Trophoblast cell (in vitro differentiated cells and primary cell): ENCODE measurements at regions not wholly inside any gene's neighbourhood (a gene's known extent, or its start where the extent isn't known, plus 50 kb on each side); places are given as distances from the start of the nearest gene placed in this dataset.

Source experiments
- DNase-seq, 2 donors: peaks; one replicate each; pipeline ENCODE4 v3.0.0-alpha.2; 2016
- H2AFZ ChIP-seq: 2 replicates; pipeline ENCODE4 v1.6.1; 2013; ENCODE audit warnings: low read length, moderate library complexity, mild to moderate bottlenecking; ENCODE audit not compliant: insufficient read depth, poor library complexity
- H2AK5ac ChIP-seq: 2 replicates; pipeline ENCODE4 v1.6.1; 2013; ENCODE audit warnings: mild to moderate bottlenecking, low read length
- H2BK120ac ChIP-seq: 2 replicates; pipeline ENCODE4 v1.6.1; 2013; ENCODE audit warnings: low read length, mild to moderate bottlenecking, moderate library complexity; ENCODE audit not compliant: insufficient read depth, poor library complexity
- H2BK12ac ChIP-seq: 2 replicates; pipeline ENCODE4 v1.6.1; 2013; ENCODE audit warnings: mild to moderate bottlenecking, low read length, moderate library complexity
- H2BK5ac ChIP-seq: 2 replicates; pipeline ENCODE4 v1.6.1; 2013; ENCODE audit warnings: low read length, low read depth, moderate library complexity, mild to moderate bottlenecking; ENCODE audit not compliant: poor library complexity
- H3K14ac ChIP-seq: 2 replicates; pipeline ENCODE4 v1.6.1; 2013; ENCODE audit warnings: mild to moderate bottlenecking, low read length
- H3K18ac ChIP-seq: 2 replicates; pipeline ENCODE4 v1.6.1; 2013; ENCODE audit warnings: mild to moderate bottlenecking, low read length
- H3K23ac ChIP-seq: 2 replicates; pipeline ENCODE4 v1.6.1; 2013; ENCODE audit warnings: low read length
- H3K27ac ChIP-seq: 2 replicates; pipeline ENCODE4 v1.5.1; 2013; ENCODE audit warnings: low read depth, mild to moderate bottlenecking, inconsistent platforms, low read length, moderate library complexity
- H3K27me3 ChIP-seq: 2 replicates; pipeline ENCODE4 v1.6.1; 2013; ENCODE audit warnings: inconsistent platforms, mild to moderate bottlenecking, low read length, moderate library complexity; ENCODE audit not compliant: insufficient read depth
- H3K36me3 ChIP-seq, 2 experiments: 1 replicate in 1 of 2; 2 replicates in 1 of 2; pipeline ENCODE4 v1.6.1; 2013; ENCODE audit warnings: low read length in 2 of 2, mild to moderate bottlenecking in 2 of 2, moderate library complexity in 1 of 2; ENCODE audit not compliant: insufficient read depth in 2 of 2, control insufficient read depth in 1 of 2
- H3K4ac ChIP-seq: 2 replicates; pipeline ENCODE4 v1.6.1; 2013; ENCODE audit warnings: low read depth, mild to moderate bottlenecking, low read length, moderate library complexity
- H3K4me1 ChIP-seq, 2 experiments: 1 replicate in 1 of 2; 2 replicates in 1 of 2; pipeline ENCODE4 v1.6.1; 2013; ENCODE audit warnings: low read length in 2 of 2, mild to moderate bottlenecking in 2 of 2, moderate library complexity in 1 of 2; ENCODE audit not compliant: insufficient read depth in 2 of 2, control insufficient read depth in 1 of 2
- H3K4me2 ChIP-seq: 2 replicates; pipeline ENCODE4 v1.6.1; 2013; ENCODE audit warnings: inconsistent platforms, mild to moderate bottlenecking, low read length, moderate library complexity
- H3K4me3 ChIP-seq: 2 replicates; pipeline ENCODE4 v1.5.1; 2013; ENCODE audit warnings: mild to moderate bottlenecking, low read depth, low read length, inconsistent platforms
- H3K79me1 ChIP-seq: one replicate; pipeline ENCODE4 v1.6.1; 2013; ENCODE audit warnings: low read length
- H3K79me2 ChIP-seq: 2 replicates; pipeline ENCODE4 v1.6.1; 2013; ENCODE audit warnings: low read length, mild to moderate bottlenecking; ENCODE audit not compliant: control insufficient read depth, insufficient read depth, poor library complexity
- H3K9ac ChIP-seq: 2 replicates; pipeline ENCODE4 v1.6.1; 2013; ENCODE audit warnings: mild to moderate bottlenecking, low read length
- H3K9me3 ChIP-seq: 2 replicates; pipeline ENCODE4 v1.6.1; 2013; ENCODE audit warnings: low read depth, mild to moderate bottlenecking, control low read depth, inconsistent platforms, low read length; ENCODE audit not compliant: insufficient read depth
- H4K12ac ChIP-seq: 2 replicates; pipeline ENCODE4 v1.6.1; 2013; ENCODE audit warnings: low read depth, mild to moderate bottlenecking, low read length, moderate library complexity
- H4K8ac ChIP-seq: 2 replicates; pipeline ENCODE4 v1.6.1; 2013; ENCODE audit warnings: low read depth, mild to moderate bottlenecking, low read length, moderate library complexity
- H4K91ac ChIP-seq: one replicate; pipeline ENCODE4 v1.6.1; 2013; ENCODE audit warnings: low read depth, mild to moderate bottlenecking, low read length, moderate library complexity
- WGBS: extraction: QIAGEN DNeasy Blood & Tissue Kit; methylation state at CpG from one replicate; pipeline ENCODE4 v1.1.7; 2013; ENCODE audit warnings: missing lambda C conversion rate; ENCODE audit not compliant: insufficient read length, insufficient coverage; ENCODE audit errors: extremely low coverage; 5-methylcytosine and 5-hydroxymethylcytosine counted together

DNA sequence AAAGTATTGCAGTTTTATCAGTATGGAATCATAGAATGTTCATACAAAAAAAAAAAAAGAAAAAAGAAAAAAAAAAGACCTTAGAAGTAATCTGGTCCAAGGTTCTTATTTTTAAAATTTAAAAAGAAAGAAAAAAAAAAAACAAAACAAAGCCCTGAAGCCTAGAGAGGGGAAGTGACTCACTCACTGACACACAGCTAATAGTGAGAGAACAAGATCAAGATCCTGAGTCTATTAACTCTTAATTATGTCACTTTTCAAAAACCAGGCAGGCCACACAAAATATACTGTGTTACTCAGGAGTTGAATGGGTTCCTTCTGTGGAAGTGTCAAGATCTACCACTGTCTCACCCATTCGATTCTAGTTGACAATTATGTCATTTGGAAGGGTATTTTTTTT, 433.9 kb upstream of the DAB1 start:
- Histone ChIP-seq H3K4me2 (no peak overlapping the region), H3K4ac (no peak overlapping the region), H3K79me2 (no peaks in the 10 kb centered on the region), H3K36me3 (no peaks in the 10 kb centered on the region), H2AK5ac (no peak overlapping the region), H4K12ac (no peak overlapping the region), H2AFZ (no peak overlapping the region), H3K9ac (no peak overlapping the region), H3K79me1 (no peaks in the 10 kb centered on the region), H2BK5ac (no peak overlapping the region), H2BK12ac (no peak overlapping the region), H3K27me3 (no peaks in the 10 kb centered on the region), H3K9me3 (no peaks in the 10 kb centered on the region), H3K4me1 (no peaks in the 10 kb centered on the region), H3K18ac (no peak overlapping the region), H3K4me3 (no peak overlapping the region), H3K23ac (no peak overlapping the region), H4K8ac (no peak overlapping the region), H2BK120ac (no peak overlapping the region), H3K14ac (no peak overlapping the region), H4K91ac (no peak overlapping the region), H3K27ac (no peak overlapping the region)
- WGBS, result no CpG with 5 or more reads among the region's 1 CpG
- no peak for DNase-seq

DNA sequence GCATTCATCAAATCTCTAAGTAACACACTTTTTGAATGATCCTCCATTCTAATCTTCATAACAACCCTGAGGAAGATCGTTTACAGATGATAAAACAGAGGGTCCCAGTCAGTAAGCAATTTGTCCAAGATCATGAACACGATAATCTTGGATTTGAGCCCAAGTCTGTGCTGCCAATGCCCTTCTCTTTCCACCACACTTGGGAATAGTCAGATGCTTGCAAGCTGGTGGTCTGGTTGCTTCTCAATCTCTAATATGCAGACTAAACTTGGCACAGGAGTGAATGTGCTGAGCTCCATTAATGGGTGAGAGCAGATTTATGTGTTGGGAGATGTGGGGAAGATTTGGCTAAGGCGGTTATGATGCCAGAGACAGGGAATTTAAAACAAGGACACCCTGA, 430.6 kb upstream of the DAB1 start:
- Histone ChIP-seq H2BK5ac (no peak overlapping the region), H3K9ac (no peak overlapping the region), H3K9me3 (no peaks in the 10 kb centered on the region), H3K23ac (no peak overlapping the region), H3K14ac (no peak overlapping the region), H3K4me1 (peaks cover 0 to 2% of the 10 kb centered on the region in 2 experiments), H3K27me3 (no peaks in the 10 kb centered on the region), H2AK5ac (no peak overlapping the region), H4K8ac (no peak overlapping the region), H4K12ac (no peak overlapping the region), H3K4me3 (no peak overlapping the region), H2AFZ (no peak overlapping the region), H3K27ac (no peak overlapping the region), H3K18ac (no peak overlapping the region), H3K4ac (no peak overlapping the region), H2BK12ac (no peak overlapping the region), H2BK120ac (no peak overlapping the region), H3K79me2 (no peaks in the 10 kb centered on the region), H4K91ac (no peak overlapping the region), H3K79me1 (no peaks in the 10 kb centered on the region), H3K4me2 (no peak overlapping the region), H3K36me3 (no peaks in the 10 kb centered on the region)
- no peak for DNase-seq
- WGBS, result no CpG with 5 or more reads among the region's 3 CpGs

DNA sequence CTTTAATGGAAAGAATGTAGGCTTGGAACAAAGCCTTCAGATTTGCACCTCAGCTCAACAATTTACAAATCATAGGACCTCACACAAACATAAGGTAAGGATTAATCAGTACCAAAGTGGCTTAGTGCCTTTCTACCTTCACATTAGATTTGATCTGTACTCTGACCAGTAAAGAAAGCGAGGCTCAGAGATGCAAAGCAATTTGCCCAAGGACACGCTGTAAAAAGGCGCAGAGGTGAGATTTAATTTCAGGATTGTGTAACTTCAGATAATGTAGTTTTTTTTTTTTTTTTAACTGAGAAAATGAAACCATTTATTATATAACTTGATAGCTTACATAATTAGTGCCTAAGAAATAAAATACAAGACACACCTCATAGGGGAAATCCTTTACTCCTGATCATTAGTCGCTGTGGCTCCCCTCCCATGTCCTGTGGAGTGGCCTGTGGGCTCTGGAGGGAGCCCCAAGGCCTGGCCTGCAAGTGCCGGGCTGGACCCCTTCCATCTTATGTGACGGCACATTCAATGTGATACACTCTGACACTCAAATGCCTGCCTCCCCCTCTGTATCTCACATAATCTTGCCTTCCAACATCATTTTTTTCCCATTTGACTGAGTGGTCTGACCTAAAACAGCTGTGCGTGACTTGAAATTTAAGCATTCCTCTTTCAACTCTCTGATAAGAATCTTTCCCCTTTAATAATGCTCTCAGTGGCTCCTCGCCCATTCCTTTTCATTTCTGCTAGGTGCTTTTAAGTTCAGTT, 426.5 kb upstream of the DAB1 start:
- Histone ChIP-seq H3K27ac (no peak overlapping the region), H3K18ac (no peak overlapping the region), H2BK5ac (no peak overlapping the region), H3K9ac (no peak overlapping the region), H3K23ac (no peak overlapping the region), H4K91ac (no peak overlapping the region), H3K36me3 (no peaks in the 10 kb centered on the region), H2AK5ac (no peak overlapping the region), H2AFZ (no peak overlapping the region), H3K9me3 (no peaks in the 10 kb centered on the region), H3K14ac (no peak overlapping the region), H3K4ac (no peak overlapping the region), H4K8ac (no peak overlapping the region), H2BK12ac (no peak overlapping the region), H3K4me2 (no peak overlapping the region), H3K27me3 (no peaks in the 10 kb centered on the region), H4K12ac (no peak overlapping the region), H3K79me1 (no peaks in the 10 kb centered on the region), H3K79me2 (no peaks in the 10 kb centered on the region), H3K4me1 (peaks cover 0 to 2% of the 10 kb centered on the region in 2 experiments), H3K4me3 (no peak overlapping the region), H2BK120ac (no peak overlapping the region)
- DNase-seq, result no peak
- WGBS, result no CpG with 5 or more reads among the region's 8 CpGs

DNA sequence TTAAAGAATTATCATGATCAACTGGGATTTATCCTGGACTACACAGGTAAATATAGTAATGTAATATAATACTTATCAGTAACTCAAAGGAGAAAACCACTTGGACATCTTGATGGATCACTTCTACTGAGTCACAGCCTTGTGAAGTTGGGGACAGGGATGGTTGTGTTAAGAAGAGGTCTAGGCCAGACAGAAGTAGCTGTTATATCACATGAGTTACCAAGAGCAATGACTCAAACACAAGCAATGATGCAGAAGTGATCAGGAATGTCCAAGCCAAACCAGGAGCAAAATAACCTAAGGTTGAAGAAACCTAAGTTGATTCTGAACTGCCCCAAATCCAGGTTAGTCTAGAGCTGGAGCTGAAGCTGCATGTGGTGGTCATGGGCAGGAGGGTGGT, 424.5 kb upstream of the DAB1 start:
- no peak for DNase-seq
- no peak overlapping the region for H3K4ac ChIP-seq

More for the DNA sequence above, 424.5 kb upstream of the DAB1 start:
- Histone ChIP-seq H3K79me2 (no peaks in the 10 kb centered on the region), H4K12ac (no peak overlapping the region), H2BK12ac (no peak overlapping the region), H4K91ac (no peak overlapping the region), H2BK120ac (no peak overlapping the region), H3K27ac (no peak overlapping the region), H2BK5ac (no peak overlapping the region), H2AK5ac (no peak overlapping the region), H3K18ac (no peak overlapping the region), H3K36me3 (no peaks in the 10 kb centered on the region), H3K9ac (no peak overlapping the region), H3K9me3 (no peaks in the 10 kb centered on the region), H3K27me3 (no peaks in the 10 kb centered on the region), H3K4me2 (no peak overlapping the region), H3K79me1 (no peaks in the 10 kb centered on the region), H3K4me1 (peaks cover 0 to 2% of the 10 kb centered on the region in 2 experiments), H2AFZ (no peak overlapping the region), H4K8ac (no peak overlapping the region), H3K4me3 (no peak overlapping the region), H3K23ac (no peak overlapping the region), H3K14ac (no peak overlapping the region)
